ENCODE measurements at regions not wholly inside any gene's neighbourhood (a gene's known extent, or its start where the extent isn't known, plus 50 kb on each side); places are given as distances from the start of the nearest gene placed in this dataset.

- H4K91ac ChIP-seq (ENCODE audit: insufficient read depth, low read depth, low read length), result no peak overlapping the region
- no peak overlapping the region for H2AK9ac ChIP-seq (replicated peaks; ENCODE audit: low read depth, low read length, poor library complexity)
- ChIA-PET CTCF (no interaction called here), POLR2A (ENCODE audit: unreplicated experiment) (no interaction called here)
- H3K14ac ChIP-seq (replicated peaks; ENCODE audit: low read depth, low read length), result no peak overlapping the region
- no peak overlapping the region for H3K18ac ChIP-seq (ENCODE audit: low read depth, low read length)
- intact Hi-C loops (cut with micrococcal nuclease) (no loop called here), in situ Hi-C loops (cut with MboI; ENCODE audit: low sequenced_read_pairs) (loop anchor here (25.0 kb wide), 2 partner anchors 371 to 1071 kb away; no protein-coding TSS in a partner anchor), dilution Hi-C loops (cut with HindIII; ENCODE audit: low sequenced_read_pairs, unreplicated experiment) (no loop called here)
- H4K8ac ChIP-seq (ENCODE audit: low read depth in 2 of 2, low read length in 2 of 2), result no peak overlapping the region
- no peak overlapping the region for H2BK5ac ChIP-seq (ENCODE audit: low read depth, low read length, poor library complexity, severe bottlenecking)
- H3K9me3 ChIP-seq (ENCODE audit: control insufficient read depth, insufficient read depth, low read length), result no peaks in the 10 kb centered on the region
- no peak overlapping the region for H3K27ac ChIP-seq (ENCODE audit: insufficient read depth, low read length)
- no peaks in the 10 kb centered on the region for H4K20me1 ChIP-seq (ENCODE audit: insufficient read depth, low read length)
- no peak overlapping the region for H3K4me3 ChIP-seq (ENCODE audit: insufficient read depth, low read depth, low read length)
- no TSS peak for BruUV-seq (replicated peaks)
- no peak overlapping the region for H3K4me2 ChIP-seq (ENCODE audit: low read depth, low read length)
- no peak overlapping the region for H2BK15ac ChIP-seq (ENCODE audit: low read depth, low read length)
- no peak overlapping the region for H2AFZ ChIP-seq (replicated peaks; ENCODE audit: low read length, poor library complexity)
- ATAC-seq (ENCODE audit: low read depth) (no peak), DNase-seq (no peak)
- no peaks in the 10 kb centered on the region for H3K79me1 ChIP-seq (ENCODE audit: low read depth in 1 of 2, low read length in 2 of 2)
- H2BK20ac ChIP-seq (ENCODE audit: low read depth, low read length), result no peak overlapping the region
- no peak overlapping the region for H3K9ac ChIP-seq (ENCODE audit: low read depth, low read length)
- H3K56ac ChIP-seq (ENCODE audit: extremely low read depth, insufficient read depth, low read length), result no peak overlapping the region
- H2AK5ac ChIP-seq (ENCODE audit: low read depth, low read length), result no peak overlapping the region
- H2BK120ac ChIP-seq (ENCODE audit: low read depth, low read length), result no peak overlapping the region
- H4K5ac ChIP-seq (ENCODE audit: low read depth, low read length), result no peak overlapping the region
- H3K9me1 ChIP-seq (ENCODE audit: insufficient read depth, low read length), result no peaks in the 10 kb centered on the region
- H3K4me1 ChIP-seq (ENCODE audit: control insufficient read depth, insufficient read depth, low read length), result no peaks in the 10 kb centered on the region
- TF ChIP-seq FOS (IDR thresholded peaks at IDR 0.05; ENCODE audit: low read depth, low read length) (no peak), RFX5 (IDR thresholded peaks at IDR 0.05; ENCODE audit: low read depth, low read length) (no peak), RCOR1 (IDR thresholded peaks at IDR 0.05; ENCODE audit: insufficient replicate concordance, low read length) (no peak), SMC3 (IDR thresholded peaks at IDR 0.05; ENCODE audit: low read depth, low read length) (no peak), CHD1 (IDR thresholded peaks at IDR 0.05; ENCODE audit: low read depth, low read length) (no peak), RAD21 (IDR thresholded peaks at IDR 0.05; ENCODE audit: low read length) (no peak), CEBPB (IDR thresholded peaks at IDR 0.05; ENCODE audit: low read depth, low read length) (no peak), USF2 (IDR thresholded peaks at IDR 0.05; ENCODE audit: low read depth, low read length) (no peak), BHLHE40 (IDR thresholded peaks at IDR 0.05; ENCODE audit: low read depth, low read length) (no peak), POLR2A (IDR thresholded peaks at IDR 0.05; ENCODE audit: low read depth, low read length) (no peak), MXI1 (IDR thresholded peaks at IDR 0.05; ENCODE audit: borderline replicate concordance, low read depth, low read length) (no peak), MAZ (IDR thresholded peaks at IDR 0.05; ENCODE audit: borderline replicate concordance, low read depth, low read length) (no peak), CTCF (conservative IDR thresholded peaks at IDR 0.05; ENCODE audit: low read depth, low read length) (no peak)
- 38% methylated on average over 1 of the region's 4 CpGs; no CpG with 5 or more reads in 1 of the 2 experiments for WGBS, 2 experiments (ENCODE audit: extremely low coverage in 2 of 2, insufficient read length in 1 of 2)
- no peaks in the 10 kb centered on the region for H3K27me3 ChIP-seq (ENCODE audit: control insufficient read depth, insufficient read depth, low read length)
- H3K23ac ChIP-seq (ENCODE audit: low read depth, low read length), result no peak overlapping the region
- no peak overlapping the region for H3K4ac ChIP-seq (ENCODE audit: low read depth, low read length)
- H3K36me3 ChIP-seq (ENCODE audit: control insufficient read depth, insufficient read depth, low read length), result no peaks in the 10 kb centered on the region
These were observed 58.9 kb upstream of the IRAK1BP1 start for GRCh38 chr6:78808356-78808891.

All from IMR-90 (cell line).